ENCODE measurements at regions not wholly inside any gene's neighbourhood (a gene's known extent, or its start where the extent isn't known, plus 50 kb on each side); places are given as distances from the start of the nearest gene placed in this dataset.
A peak's percentile ranks its signal among the peaks of the same experiment; 100 is the strongest.

DNA sequence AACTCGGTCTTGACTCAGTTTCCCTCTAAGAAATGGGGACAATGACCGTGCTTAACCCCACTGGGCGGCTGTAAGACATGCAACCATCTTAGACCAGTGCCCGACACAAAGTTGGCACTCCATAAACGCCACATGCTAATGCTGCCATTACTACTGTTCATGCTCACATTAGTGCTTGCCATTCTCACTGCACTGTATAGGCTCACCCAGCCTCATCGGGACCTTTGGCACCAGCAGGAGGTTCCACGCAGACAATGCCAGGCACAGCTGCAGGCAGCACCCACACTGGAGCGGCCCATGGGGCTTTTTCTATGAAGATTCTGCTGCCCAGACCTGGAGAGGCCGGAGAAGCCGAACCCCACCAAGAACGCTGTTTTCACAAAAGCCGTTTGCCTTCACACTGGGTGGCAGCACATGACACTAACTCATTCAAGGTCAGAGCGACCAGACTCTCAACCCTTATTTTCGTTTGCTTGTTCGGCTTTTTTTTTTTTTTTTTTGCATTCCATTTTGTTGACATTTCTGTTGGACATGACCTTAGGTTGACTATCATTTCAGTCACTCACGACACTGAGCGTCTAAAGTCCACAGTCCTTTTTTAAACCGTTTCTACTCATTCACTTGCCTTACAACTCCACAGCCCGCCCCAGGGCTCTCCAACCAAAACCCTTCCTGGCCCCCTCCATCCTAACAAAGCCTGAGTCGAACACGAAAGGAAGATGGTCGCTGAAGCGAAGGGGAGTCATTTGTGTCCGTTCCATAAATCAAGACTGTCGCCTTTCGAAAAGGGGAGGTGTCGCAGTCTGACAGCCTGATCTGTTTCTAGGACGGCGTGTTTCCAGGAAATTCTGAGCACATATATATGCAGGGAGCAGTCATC lies 124.4 kb upstream of the RNF32 start (continued):
- TF ChIP-seq, protein P1, sequence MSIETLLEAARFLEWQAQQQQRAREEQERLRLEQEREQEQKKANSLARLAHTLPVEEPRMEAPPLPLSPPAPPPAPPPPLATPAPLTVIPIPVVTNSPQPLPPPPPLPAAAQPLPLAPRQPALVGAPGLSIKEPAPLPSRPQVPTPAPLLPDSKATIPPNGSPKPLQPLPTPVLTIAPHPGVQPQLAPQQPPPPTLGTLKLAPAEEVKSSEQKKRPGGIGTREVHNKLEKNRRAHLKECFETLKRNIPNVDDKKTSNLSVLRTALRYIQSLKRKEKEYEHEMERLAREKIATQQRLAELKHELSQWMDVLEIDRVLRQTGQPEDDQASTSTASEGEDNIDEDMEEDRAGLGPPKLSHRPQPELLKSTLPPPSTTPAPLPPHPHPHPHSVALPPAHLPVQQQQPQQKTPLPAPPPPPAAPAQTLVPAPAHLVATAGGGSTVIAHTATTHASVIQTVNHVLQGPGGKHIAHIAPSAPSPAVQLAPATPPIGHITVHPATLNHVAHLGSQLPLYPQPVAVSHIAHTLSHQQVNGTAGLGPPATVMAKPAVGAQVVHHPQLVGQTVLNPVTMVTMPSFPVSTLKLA (IDR thresholded peaks at IDR 0.05), result no peak
- TF ChIP-seq ZNF12 (CRISPR knock-in tag; IDR thresholded peaks at IDR 0.05) (peak; percentile 49; the same call in 1 of the 2 replicates), NFKB2 (CRISPR knock-in tag; IDR thresholded peaks at IDR 0.05; ENCODE audit: borderline replicate concordance) (no peak), ZNF850 (CRISPR knock-in tag; conservative IDR thresholded peaks at IDR 0.05) (no peak), ELF3 (CRISPR knock-in tag; IDR thresholded peaks at IDR 0.05) (peak; percentile 39), RXRA (CRISPR knock-in tag; IDR thresholded peaks at IDR 0.05) (peak; percentile 89), RARA (CRISPR knock-in tag; IDR thresholded peaks at IDR 0.05) (peak; percentile 97), EEA1 (CRISPR knock-in tag; IDR thresholded peaks at IDR 0.05; ENCODE audit: borderline replicate concordance) (no peak), ZNF660 (CRISPR knock-in tag; IDR thresholded peaks at IDR 0.05; ENCODE audit: borderline replicate concordance, low read depth) (no peak), GATA4 (IDR thresholded peaks at IDR 0.05; ENCODE audit: borderline replicate concordance, low read depth) (no peak), PHF5A (CRISPR knock-in tag; IDR thresholded peaks at IDR 0.05; ENCODE audit: low read depth, unreplicated experiment) (no peak), ZNF773 (CRISPR knock-in tag; IDR thresholded peaks at IDR 0.05; ENCODE audit: borderline replicate concordance) (no peak), ZBTB21 (CRISPR knock-in tag; IDR thresholded peaks at IDR 0.05) (no peak), ZFP37 (CRISPR knock-in tag; IDR thresholded peaks at IDR 0.05; ENCODE audit: borderline replicate concordance) (no peak)
- TF ChIP-seq, protein P2, sequence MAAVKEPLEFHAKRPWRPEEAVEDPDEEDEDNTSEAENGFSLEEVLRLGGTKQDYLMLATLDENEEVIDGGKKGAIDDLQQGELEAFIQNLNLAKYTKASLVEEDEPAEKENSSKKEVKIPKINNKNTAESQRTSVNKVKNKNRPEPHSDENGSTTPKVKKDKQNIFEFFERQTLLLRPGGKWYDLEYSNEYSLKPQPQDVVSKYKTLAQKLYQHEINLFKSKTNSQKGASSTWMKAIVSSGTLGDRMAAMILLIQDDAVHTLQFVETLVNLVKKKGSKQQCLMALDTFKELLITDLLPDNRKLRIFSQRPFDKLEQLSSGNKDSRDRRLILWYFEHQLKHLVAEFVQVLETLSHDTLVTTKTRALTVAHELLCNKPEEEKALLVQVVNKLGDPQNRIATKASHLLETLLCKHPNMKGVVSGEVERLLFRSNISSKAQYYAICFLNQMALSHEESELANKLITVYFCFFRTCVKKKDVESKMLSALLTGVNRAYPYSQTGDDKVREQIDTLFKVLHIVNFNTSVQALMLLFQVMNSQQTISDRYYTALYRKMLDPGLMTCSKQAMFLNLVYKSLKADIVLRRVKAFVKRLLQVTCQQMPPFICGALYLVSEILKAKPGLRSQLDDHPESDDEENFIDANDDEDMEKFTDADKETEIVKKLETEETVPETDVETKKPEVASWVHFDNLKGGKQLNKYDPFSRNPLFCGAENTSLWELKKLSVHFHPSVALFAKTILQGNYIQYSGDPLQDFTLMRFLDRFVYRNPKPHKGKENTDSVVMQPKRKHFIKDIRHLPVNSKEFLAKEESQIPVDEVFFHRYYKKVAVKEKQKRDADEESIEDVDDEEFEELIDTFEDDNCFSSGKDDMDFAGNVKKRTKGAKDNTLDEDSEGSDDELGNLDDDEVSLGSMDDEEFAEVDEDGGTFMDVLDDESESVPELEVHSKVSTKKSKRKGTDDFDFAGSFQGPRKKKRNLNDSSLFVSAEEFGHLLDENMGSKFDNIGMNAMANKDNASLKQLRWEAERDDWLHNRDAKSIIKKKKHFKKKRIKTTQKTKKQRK (IDR thresholded peaks at IDR 0.05; ENCODE audit: low read length), result no peak
- TF ChIP-seq, protein P3, sequence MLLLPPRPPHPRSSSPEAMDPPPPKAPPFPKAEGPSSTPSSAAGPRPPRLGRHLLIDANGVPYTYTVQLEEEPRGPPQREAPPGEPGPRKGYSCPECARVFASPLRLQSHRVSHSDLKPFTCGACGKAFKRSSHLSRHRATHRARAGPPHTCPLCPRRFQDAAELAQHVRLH (CRISPR knock-in tag; IDR thresholded peaks at IDR 0.05; ENCODE audit: borderline replicate concordance, low read depth), result no peak
- TF ChIP-seq, protein P4, sequence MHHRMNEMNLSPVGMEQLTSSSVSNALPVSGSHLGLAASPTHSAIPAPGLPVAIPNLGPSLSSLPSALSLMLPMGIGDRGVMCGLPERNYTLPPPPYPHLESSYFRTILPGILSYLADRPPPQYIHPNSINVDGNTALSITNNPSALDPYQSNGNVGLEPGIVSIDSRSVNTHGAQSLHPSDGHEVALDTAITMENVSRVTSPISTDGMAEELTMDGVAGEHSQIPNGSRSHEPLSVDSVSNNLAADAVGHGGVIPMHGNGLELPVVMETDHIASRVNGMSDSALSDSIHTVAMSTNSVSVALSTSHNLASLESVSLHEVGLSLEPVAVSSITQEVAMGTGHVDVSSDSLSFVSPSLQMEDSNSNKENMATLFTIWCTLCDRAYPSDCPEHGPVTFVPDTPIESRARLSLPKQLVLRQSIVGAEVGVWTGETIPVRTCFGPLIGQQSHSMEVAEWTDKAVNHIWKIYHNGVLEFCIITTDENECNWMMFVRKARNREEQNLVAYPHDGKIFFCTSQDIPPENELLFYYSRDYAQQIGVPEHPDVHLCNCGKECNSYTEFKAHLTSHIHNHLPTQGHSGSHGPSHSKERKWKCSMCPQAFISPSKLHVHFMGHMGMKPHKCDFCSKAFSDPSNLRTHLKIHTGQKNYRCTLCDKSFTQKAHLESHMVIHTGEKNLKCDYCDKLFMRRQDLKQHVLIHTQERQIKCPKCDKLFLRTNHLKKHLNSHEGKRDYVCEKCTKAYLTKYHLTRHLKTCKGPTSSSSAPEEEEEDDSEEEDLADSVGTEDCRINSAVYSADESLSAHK (CRISPR knock-in tag; IDR thresholded peaks at IDR 0.05; ENCODE audit: borderline replicate concordance), result no peak
- TF ChIP-seq, protein P5, sequence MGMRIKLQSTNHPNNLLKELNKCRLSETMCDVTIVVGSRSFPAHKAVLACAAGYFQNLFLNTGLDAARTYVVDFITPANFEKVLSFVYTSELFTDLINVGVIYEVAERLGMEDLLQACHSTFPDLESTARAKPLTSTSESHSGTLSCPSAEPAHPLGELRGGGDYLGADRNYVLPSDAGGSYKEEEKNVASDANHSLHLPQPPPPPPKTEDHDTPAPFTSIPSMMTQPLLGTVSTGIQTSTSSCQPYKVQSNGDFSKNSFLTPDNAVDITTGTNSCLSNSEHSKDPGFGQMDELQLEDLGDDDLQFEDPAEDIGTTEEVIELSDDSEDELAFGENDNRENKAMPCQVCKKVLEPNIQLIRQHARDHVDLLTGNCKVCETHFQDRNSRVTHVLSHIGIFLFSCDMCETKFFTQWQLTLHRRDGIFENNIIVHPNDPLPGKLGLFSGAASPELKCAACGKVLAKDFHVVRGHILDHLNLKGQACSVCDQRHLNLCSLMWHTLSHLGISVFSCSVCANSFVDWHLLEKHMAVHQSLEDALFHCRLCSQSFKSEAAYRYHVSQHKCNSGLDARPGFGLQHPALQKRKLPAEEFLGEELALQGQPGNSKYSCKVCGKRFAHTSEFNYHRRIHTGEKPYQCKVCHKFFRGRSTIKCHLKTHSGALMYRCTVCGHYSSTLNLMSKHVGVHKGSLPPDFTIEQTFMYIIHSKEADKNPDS (CRISPR knock-in tag; IDR thresholded peaks at IDR 0.05), result no peak

Data from HepG2 (cell line).